IMR-90 (cell line): ENCODE measurements at regions not wholly inside any gene's neighbourhood (a gene's known extent, or its start where the extent isn't known, plus 50 kb on each side); places are given as distances from the start of the nearest gene placed in this dataset.

Source experiments
- ATAC-seq: fragments of 200-7000 bp; cut with Tn5 transposase; 2 replicates; pipeline ENCODE4 v1.9.1; 2020; ENCODE audit warnings: low read depth, mild to moderate bottlenecking, moderate library complexity
- BruUV-seq: library from RNA; stranded (reverse); fragments of 400-500 nt; replicated peaks from 2 replicates; lab custom pipeline; 2021; lab: Mats Ljungman, UMichigan
- CTCF ChIA-PET: fragments of 300-600 bp; formaldehyde crosslinking; extraction: SDS; loops from one replicate; lab custom pipeline; 2021; ENCODE audit warnings: antibody characterized with exemption; lab: Yijun Ruan, JAX
- POLR2A ChIA-PET: fragments of 300-600 bp; sonication (Branson Sonifier 250); formaldehyde crosslinking; loops from one replicate; lab custom pipeline; 2022; ENCODE audit warnings: antibody characterized with exemption; ENCODE audit not compliant: unreplicated experiment; lab: Charles Lee
- DNase-seq: peaks from one replicate; pipeline ENCODE4 v3.0.0; 2013
- H2AFZ ChIP-seq: replicated peaks from 2 replicates; pipeline ENCODE3; 2013; ENCODE audit warnings: low read length, mild to moderate bottlenecking; ENCODE audit not compliant: poor library complexity
- H2AK5ac ChIP-seq: 2 replicates; pipeline ENCODE4 v1.6.1; 2013; ENCODE audit warnings: low read depth, low read length, inconsistent platforms
- H2AK9ac ChIP-seq: replicated peaks from 2 replicates; pipeline ENCODE3; 2013; ENCODE audit warnings: mild to moderate bottlenecking, low read depth, low read length, moderate library complexity; ENCODE audit not compliant: poor library complexity
- H2BK120ac ChIP-seq: 2 replicates; pipeline ENCODE4 v1.6.1; 2013; ENCODE audit warnings: low read depth, low read length, inconsistent platforms
- H2BK15ac ChIP-seq: 3 replicates; pipeline ENCODE4 v1.6.1; 2013; ENCODE audit warnings: low read depth, low read length, inconsistent platforms
- H2BK20ac ChIP-seq: 2 replicates; pipeline ENCODE4 v1.6.1; 2013; ENCODE audit warnings: low read depth, mild to moderate bottlenecking, inconsistent platforms, low read length, moderate library complexity
- H2BK5ac ChIP-seq: 2 replicates; pipeline ENCODE4 v1.6.1; 2013; ENCODE audit warnings: mild to moderate bottlenecking, low read depth, low read length, inconsistent platforms; ENCODE audit not compliant: poor library complexity, severe bottlenecking
- H3K14ac ChIP-seq: replicated peaks from 2 replicates; pipeline ENCODE4 v1.6.1; 2013; ENCODE audit warnings: low read depth, low read length, inconsistent platforms
- H3K18ac ChIP-seq: 2 replicates; pipeline ENCODE4 v1.6.1; 2013; ENCODE audit warnings: low read depth, low read length, control low read depth
- H3K23ac ChIP-seq: 2 replicates; pipeline ENCODE4 v1.6.1; 2013; ENCODE audit warnings: low read depth, low read length, inconsistent platforms
- H3K27ac ChIP-seq: 2 replicates; pipeline ENCODE4 v1.5.1; 2013; ENCODE audit warnings: mild to moderate bottlenecking, control low read depth, low read length; ENCODE audit not compliant: insufficient read depth
- H3K27me3 ChIP-seq: 2 replicates; pipeline ENCODE4 v1.6.1; 2013; ENCODE audit warnings: low read length; ENCODE audit not compliant: control insufficient read depth, insufficient read depth
- H3K36me3 ChIP-seq: 2 replicates; pipeline ENCODE4 v1.6.1; 2013; ENCODE audit warnings: low read length, mixed read lengths; ENCODE audit not compliant: control insufficient read depth, insufficient read depth
- H3K4ac ChIP-seq: 2 replicates; pipeline ENCODE4 v1.6.1; 2013; ENCODE audit warnings: low read depth, low read length, inconsistent platforms
- H3K4me1 ChIP-seq: 2 replicates; pipeline ENCODE4 v1.6.1; 2013; ENCODE audit warnings: low read length, mixed read lengths; ENCODE audit not compliant: control insufficient read depth, insufficient read depth
- H3K4me2 ChIP-seq: 2 replicates; pipeline ENCODE4 v1.6.1; 2013; ENCODE audit warnings: low read depth, mild to moderate bottlenecking, control low read depth, low read length, moderate library complexity
- H3K4me3 ChIP-seq: 2 replicates; pipeline ENCODE4 v1.5.1; 2013; ENCODE audit warnings: low read depth, mild to moderate bottlenecking, control low read depth, low read length, moderate library complexity; ENCODE audit not compliant: insufficient read depth
- H3K56ac ChIP-seq: 2 replicates; pipeline ENCODE4 v1.6.1; 2013; ENCODE audit warnings: low read length, inconsistent platforms; ENCODE audit not compliant: insufficient read depth; ENCODE audit errors: extremely low read depth
- H3K79me1 ChIP-seq, 2 experiments: 2 replicates each; pipeline ENCODE4 v1.6.1; 2013; ENCODE audit warnings: low read length in 2 of 2, inconsistent platforms in 1 of 2, low read depth in 1 of 2
- H3K9ac ChIP-seq: 2 replicates; pipeline ENCODE4 v1.6.1; 2013; ENCODE audit warnings: low read depth, low read length, control low read depth
- H3K9me1 ChIP-seq: 2 replicates; pipeline ENCODE4 v1.6.1; 2013; ENCODE audit warnings: low read length, inconsistent platforms; ENCODE audit not compliant: insufficient read depth
- H3K9me3 ChIP-seq: 2 replicates; pipeline ENCODE4 v1.6.1; 2013; ENCODE audit warnings: low read length; ENCODE audit not compliant: control insufficient read depth, insufficient read depth
- H4K20me1 ChIP-seq: 2 replicates; pipeline ENCODE4 v1.6.1; 2013; ENCODE audit warnings: low read length, inconsistent platforms; ENCODE audit not compliant: insufficient read depth
- H4K5ac ChIP-seq: 2 replicates; pipeline ENCODE4 v1.6.1; 2013; ENCODE audit warnings: mild to moderate bottlenecking, low read depth, low read length, control low read depth
- H4K8ac ChIP-seq, 2 experiments: 2 replicates each; pipeline ENCODE4 v1.6.1; 2013; ENCODE audit warnings: low read depth in 2 of 2, low read length in 2 of 2, control low read depth in 1 of 2, inconsistent platforms in 1 of 2
- H4K91ac ChIP-seq: 2 replicates; pipeline ENCODE4 v1.6.1; 2013; ENCODE audit warnings: low read depth, low read length, inconsistent platforms; ENCODE audit not compliant: insufficient read depth
- SMC3 ChIP-seq: fragments of 150-350 bp; IDR thresholded peaks from 2 replicates; pipeline ENCODE4 v1.6.1; 2016; ENCODE audit warnings: low read depth, mild to moderate bottlenecking, antibody characterized with exemption, low read length, moderate library complexity
- USF2 ChIP-seq: fragments of 150-350 bp; IDR thresholded peaks from 2 replicates; pipeline ENCODE4 v1.6.1; 2017; ENCODE audit warnings: mild to moderate bottlenecking, antibody characterized with exemption, low read length, low read depth
- WGBS, 2 experiments: methylation state at CpG; one replicate each; pipeline versions ENCODE4 v1.1.5 to v1.1.7; 2013; ENCODE audit warnings: missing lambda C conversion rate in 2 of 2; ENCODE audit not compliant: insufficient read length in 1 of 2; ENCODE audit errors: extremely low coverage in 2 of 2; 5-methylcytosine and 5-hydroxymethylcytosine counted together
- dilution Hi-C: fragments of 300-500 bp; cut with HindIII; formaldehyde crosslinking; loops from one replicate; pipeline ENCODE4 v1.14.3; 2018; ENCODE audit warnings: low sequenced_read_pairs; ENCODE audit not compliant: unreplicated experiment
- in situ Hi-C: fragments of 300-500 bp; cut with MboI; formaldehyde crosslinking; loops from 3 replicates; pipeline ENCODE4 v1.14.3; 2019; ENCODE audit warnings: low sequenced_read_pairs, inconsistent platforms, mixed read lengths
- intact Hi-C: fragments of 100-400 bp; cut with micrococcal nuclease; formaldehyde crosslinking; loops from 2 replicates; pipeline ENCODE4 v1.10.0; 2022

- BruUV-seq: no TSS peak
Measured at GRCh38 chr22:27204817-27205216, 547.4 kb downstream of the MIAT start.

More at GRCh38 chr22:27204817-27205216, 547.4 kb downstream of the MIAT start:
- no peak overlapping the region for H3K9ac ChIP-seq
- H3K23ac ChIP-seq: no peak overlapping the region
- H2AK9ac ChIP-seq: no peak overlapping the region
- no peak overlapping the region for H4K8ac ChIP-seq
- intact Hi-C loops: loop anchor here (5.0 kb wide), 1 partner anchor 597 kb away; the partner anchor contains the start of gene MN1
- H3K4me3 ChIP-seq: no peak overlapping the region
- no peak overlapping the region for H2BK5ac ChIP-seq
- no peak overlapping the region for H2AFZ ChIP-seq
- H3K79me1 ChIP-seq: no peaks in the 10 kb centered on the region
- no peak overlapping the region for H3K27ac ChIP-seq
- H2BK15ac ChIP-seq: no peak overlapping the region
- H3K4ac ChIP-seq: no peak overlapping the region
- no peak overlapping the region for H4K91ac ChIP-seq
- H4K20me1 ChIP-seq: no peaks in the 10 kb centered on the region
- WGBS, 2 experiments: no CpG with 5 or more reads among the region's 4 CpGs
- no peaks in the 10 kb centered on the region; the same call in 1 of the 2 replicates for H3K9me3 ChIP-seq
- no peak for DNase-seq
- ChIA-PET CTCF (no interaction called here), POLR2A (no interaction called here)
- peaks cover 8% of the 10 kb centered on the region for H3K4me1 ChIP-seq
- H3K9me1 ChIP-seq: peaks cover 2% of the 10 kb centered on the region; the same call in 1 of the 2 replicates
- no peak overlapping the region for H2AK5ac ChIP-seq
- no peak for TF ChIP-seq USF2
- no peak for TF ChIP-seq SMC3
- no peak overlapping the region for H3K14ac ChIP-seq
- in situ Hi-C loops: no loop called here
- no peaks in the 10 kb centered on the region for H3K36me3 ChIP-seq
- H2BK120ac ChIP-seq: no peak overlapping the region
- no peak overlapping the region for H3K56ac ChIP-seq
- H3K27me3 ChIP-seq: peaks cover 5% of the 10 kb centered on the region
- H3K4me2 ChIP-seq: no peak overlapping the region
- H4K5ac ChIP-seq: no peak overlapping the region
- H3K18ac ChIP-seq: no peak overlapping the region
- no peak for ATAC-seq
- dilution Hi-C loops: no loop called here
- H2BK20ac ChIP-seq: no peak overlapping the region
